HCT116 (cell line): ENCODE measurements at regions not wholly inside any gene's neighbourhood (a gene's known extent, or its start where the extent isn't known, plus 50 kb on each side); places are given as distances from the start of the nearest gene placed in this dataset.

Source experiments
- ATAC-seq: fragments of 200-7000 bp; cut with Tn5 transposase; 2 replicates; pipeline ENCODE4 v1.9.1; 2020; ENCODE audit warnings: mild to moderate bottlenecking, moderate library complexity
- BruUV-seq: library from RNA; stranded (reverse); fragments of 400-500 nt; replicated peaks from 2 replicates; lab custom pipeline; 2021; lab: Mats Ljungman, UMichigan
- CTCF ChIA-PET: fragments of 300-600 bp; sonication (Branson Sonifier 250); formaldehyde crosslinking; loops from one replicate; lab custom pipeline; 2021; ENCODE audit warnings: antibody characterized with exemption; lab: Charles Lee
- POLR2A ChIA-PET: fragments of 300-600, 350-600 bp; sonication (Branson Sonifier 250); formaldehyde crosslinking; loops from one replicate; lab custom pipeline; 2021; ENCODE audit warnings: antibody characterized with exemption; lab: Charles Lee
- RAD21 ChIA-PET, 2 experiments: fragments of 300-600 bp; sonication (Branson Sonifier 250); formaldehyde crosslinking; loops; one replicate each; lab custom pipeline; 2023; ENCODE audit warnings: low total read pairs in 2 of 2; ENCODE audit not compliant: uncharacterized antibody in 2 of 2, unreplicated experiment in 2 of 2, low non-redundant PET in 1 of 2; lab: Charles Lee
- DNase-seq: peaks from one replicate; pipeline ENCODE4 v3.0.0-alpha.2; 2010; ENCODE audit warnings: low read depth, low spot score
- H2AFZ ChIP-seq: fragments of 200-600 bp; shearing (Covaris generic), sonication (generic); 2 replicates; pipeline ENCODE4 v1.6.1; 2017; ENCODE audit warnings: low read depth, mixed run types, mixed read lengths, antibody characterized with exemption, low read length; ENCODE audit not compliant: poor library complexity, severe bottlenecking
- H3K27ac ChIP-seq: 2 replicates; pipeline ENCODE4 v1.5.1; 2012; ENCODE audit warnings: low read depth, low read length
- H3K27me3 ChIP-seq: fragments of 200-600 bp; sonication (generic); 2 replicates; pipeline ENCODE4 v1.6.1; 2016; ENCODE audit warnings: mixed run types, low read length, mixed read lengths; ENCODE audit not compliant: insufficient read depth
- H3K36me3 ChIP-seq, 2 experiments: fragments of 200-500 bp in 1 of 2; fragments of 200-600 bp in 1 of 2; sonication (Bioruptor generic) in 1 of 2; sonication (generic) in 1 of 2; 2 replicates each; pipeline versions ENCODE4 v1.5.1 to v1.6.1; 2014 to 2016; ENCODE audit warnings: low read length in 2 of 2, inconsistent platforms in 1 of 2, mixed read lengths in 1 of 2, mixed run types in 1 of 2; ENCODE audit not compliant: insufficient read depth in 2 of 2, control insufficient read depth in 1 of 2
- H3K4me1 ChIP-seq, 2 experiments: fragments of 200-600 bp in 1 of 2; sonication (generic) in 1 of 2; 2 replicates each; pipeline versions ENCODE4 v1.5.1 to v1.6.1; 2012 to 2017; ENCODE audit warnings: low read length in 2 of 2, inconsistent platforms in 1 of 2, mild to moderate bottlenecking in 1 of 2, mixed read lengths in 1 of 2, mixed run types in 1 of 2, moderate library complexity in 1 of 2; ENCODE audit not compliant: insufficient read depth in 2 of 2, control insufficient read depth in 1 of 2
- H3K4me2 ChIP-seq: fragments of 200-600 bp; sonication (generic); 2 replicates; pipeline ENCODE4 v1.6.1; 2017; ENCODE audit warnings: mixed run types, low read length, mixed read lengths
- H3K4me3 ChIP-seq, 2 experiments: fragments of 200-600 bp in 1 of 2; sonication (generic) in 1 of 2; replicated peaks in 1 of 2; 2 replicates each; pipeline ENCODE4 v1.5.1; 2011 to 2016; ENCODE audit warnings: low read length in 2 of 2, control low read depth in 1 of 2, low read depth in 1 of 2, mild to moderate bottlenecking in 1 of 2, mixed read lengths in 1 of 2, mixed run types in 1 of 2
- H3K79me2 ChIP-seq: fragments of 200-600 bp; sonication (generic); 2 replicates; pipeline ENCODE4 v1.6.1; 2017; ENCODE audit warnings: mild to moderate bottlenecking, mixed run types, low read length, moderate library complexity, mixed read lengths; ENCODE audit not compliant: insufficient read depth
- H3K9ac ChIP-seq: fragments of 200-600 bp; sonication (generic); 2 replicates; pipeline ENCODE4 v1.6.1; 2016; ENCODE audit warnings: low read length, mixed read lengths
- H3K9me2 ChIP-seq: fragments of 200-600 bp; sonication (generic), shearing (Covaris generic); 2 replicates; pipeline ENCODE4 v1.6.1; 2017; ENCODE audit warnings: mixed run types, mild to moderate bottlenecking, moderate library complexity; ENCODE audit not compliant: insufficient read depth
- H3K9me3 ChIP-seq, 2 experiments: fragments of 200-500 bp in 1 of 2; fragments of 200-600 bp in 1 of 2; sonication (Bioruptor generic) in 1 of 2; sonication (generic) in 1 of 2; 2 replicates each; pipeline ENCODE4 v1.6.1; 2014 to 2017; ENCODE audit warnings: low read length in 2 of 2, mixed read lengths in 2 of 2, inconsistent platforms in 1 of 2, low read depth in 1 of 2, mild to moderate bottlenecking in 1 of 2, mixed run types in 1 of 2, moderate library complexity in 1 of 2; ENCODE audit not compliant: control insufficient read depth in 1 of 2, insufficient read depth in 1 of 2
- H4K20me1 ChIP-seq: fragments of 200-600 bp; sonication (generic), shearing (Covaris generic); 2 replicates; pipeline ENCODE4 v1.6.1; 2017; ENCODE audit warnings: mixed run types, mild to moderate bottlenecking, moderate library complexity; ENCODE audit not compliant: insufficient read depth
- ATF3 ChIP-seq: IDR thresholded peaks from 2 replicates; pipeline ENCODE4 v1.6.1; 2012
- JUND ChIP-seq: IDR thresholded peaks from 2 replicates; pipeline ENCODE4 v1.6.1; 2012
- POLR2A ChIP-seq: IDR thresholded peaks from 2 replicates; pipeline ENCODE4 v1.7.0; 2011; ENCODE audit warnings: borderline replicate concordance; ENCODE audit not compliant: insufficient read depth, insufficient read length; ENCODE audit errors: extremely low read depth
- REST ChIP-seq: IDR thresholded peaks from 2 replicates; pipeline ENCODE4 v1.6.1; 2012; ENCODE audit warnings: low read depth
- TCF7L2 ChIP-seq: IDR thresholded peaks from 2 replicates; pipeline ENCODE4 v1.7.0; 2011; ENCODE audit warnings: borderline replicate concordance, inconsistent platforms; ENCODE audit not compliant: insufficient read depth, insufficient read length; ENCODE audit errors: extremely low read depth
- ZBTB33 ChIP-seq: IDR thresholded peaks from 2 replicates; pipeline ENCODE4 v1.6.1; 2011; ENCODE audit warnings: mild to moderate bottlenecking, low read length, moderate library complexity; ENCODE audit not compliant: insufficient replicate concordance; ENCODE audit errors: extremely low read depth
- intact Hi-C: fragments of 100-400 bp; cut with micrococcal nuclease; formaldehyde crosslinking; loops from 2 replicates; pipeline ENCODE4 v1.10.0; 2022

- RAD21 ChIA-PET = no interaction called here
- CTCF ChIA-PET = no interaction called here
- no TSS peak for BruUV-seq
Observed at GRCh38 chr6:149236589-149236988, 80.9 kb upstream of the TAB2 start.

GRCh38 chr6:149237464-149237863, 80.0 kb upstream of the TAB2 start:
- BruUV-seq = no TSS peak
- Histone ChIP-seq H3K36me3 (no peaks in the 10 kb centered on the region), H3K4me3 (no peak overlapping the region), H3K9me3 (no peaks in the 10 kb centered on the region), H3K4me1 (peaks cover 47 to 51% of the 10 kb centered on the region in 2 experiments)
- CTCF ChIA-PET = no interaction called here
- no peak for DNase-seq
- intact Hi-C loops = no loop called here
- no peak for TF ChIP-seq JUND
- TF ChIP-seq POLR2A = no peak
- no peak for TF ChIP-seq REST
- TF ChIP-seq ATF3 = no peak
- TF ChIP-seq, all 23 proteins: peak for 0
- RAD21 ChIA-PET = no interaction called here
- POLR2A ChIA-PET = no interaction called here
- H2AFZ ChIP-seq = no peak overlapping the region
- H3K27ac ChIP-seq = no peak overlapping the region
- ATAC-seq = no peak
- H3K9ac ChIP-seq = no peak overlapping the region
- H3K79me2 ChIP-seq = no peaks in the 10 kb centered on the region
- no peak overlapping the region for H3K4me2 ChIP-seq
- no peaks in the 10 kb centered on the region for H4K20me1 ChIP-seq
- H3K9me2 ChIP-seq = no peaks in the 10 kb centered on the region; the same call in 1 of the 2 replicates
- no peaks in the 10 kb centered on the region for H3K27me3 ChIP-seq

More at GRCh38 chr6:149236589-149236988, 80.9 kb upstream of the TAB2 start:
- ATAC-seq = no peak
- intact Hi-C loops = no loop called here
- Histone ChIP-seq H3K4me2 (no peak overlapping the region), H3K27ac (no peak overlapping the region), H4K20me1 (no peaks in the 10 kb centered on the region), H3K36me3 (no peaks in the 10 kb centered on the region), H3K27me3 (no peaks in the 10 kb centered on the region), H3K9me3 (no peaks in the 10 kb centered on the region), H3K9me2 (no peaks in the 10 kb centered on the region; the same call in 1 of the 2 replicates), H3K4me3 (no peak overlapping the region), H3K9ac (no peak overlapping the region), H3K79me2 (no peaks in the 10 kb centered on the region), H2AFZ (peak overlapping the region; percentile 34), H3K4me1 (peaks cover 56 to 57% of the 10 kb centered on the region in 2 experiments)
- TF ChIP-seq ZBTB33 (no peak), TCF7L2 (peak; percentile 22)
- POLR2A ChIA-PET = no interaction called here
- DNase-seq = no peak
